GM18517 (cell line): ENCODE measurements at regions not wholly inside any gene's neighbourhood (a gene's known extent, or its start where the extent isn't known, plus 50 kb on each side); places are given as distances from the start of the nearest gene placed in this dataset.
"Not testable (repeated sequence)": the region's sequence is repeated elsewhere in the genome, so short reads cannot be mapped to it uniquely, and the experiment has no call there.

Source experiments
- ATAC-seq: cut with Tn5 transposase; IDR thresholded peaks from one replicate; pipeline ENCODE4 v1.9.1; 2021; ENCODE audit warnings: mild to moderate bottlenecking, moderate library complexity; ENCODE audit not compliant: unreplicated experiment

DNA sequence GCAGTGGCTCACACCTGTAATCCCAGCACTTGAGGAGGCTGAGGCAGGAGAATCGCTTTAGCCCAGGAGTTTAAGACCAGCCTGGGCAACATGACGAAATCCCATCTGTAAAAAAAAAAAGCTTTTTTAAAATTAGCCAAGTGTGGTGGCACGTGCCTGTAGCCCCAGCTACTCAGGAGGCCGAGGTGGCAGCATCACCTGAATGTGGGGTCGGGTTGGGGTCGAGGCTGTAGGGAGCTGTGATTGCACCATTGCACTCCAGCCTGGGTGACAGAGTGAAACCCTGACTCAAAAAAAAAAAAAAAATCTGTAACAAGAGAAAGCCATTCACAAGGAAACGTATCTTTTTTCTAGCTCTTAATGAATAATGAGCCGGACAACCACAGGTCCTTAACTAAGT, 74.7 kb upstream of the DLG1 start:
- ATAC-seq, result no peak

- ATAC-seq, result no peak
These were observed 73.7 kb upstream of the DLG1 start for GRCh38 chr3:197372047-197372661.

GRCh38 chr3:197371591-197372046, 73.2 kb upstream of the DLG1 start:
- no peak for ATAC-seq

- ATAC-seq, result no peak
These were observed 71.1 kb upstream of the DLG1 start for GRCh38 chr3:197369545-197369944.

DNA sequence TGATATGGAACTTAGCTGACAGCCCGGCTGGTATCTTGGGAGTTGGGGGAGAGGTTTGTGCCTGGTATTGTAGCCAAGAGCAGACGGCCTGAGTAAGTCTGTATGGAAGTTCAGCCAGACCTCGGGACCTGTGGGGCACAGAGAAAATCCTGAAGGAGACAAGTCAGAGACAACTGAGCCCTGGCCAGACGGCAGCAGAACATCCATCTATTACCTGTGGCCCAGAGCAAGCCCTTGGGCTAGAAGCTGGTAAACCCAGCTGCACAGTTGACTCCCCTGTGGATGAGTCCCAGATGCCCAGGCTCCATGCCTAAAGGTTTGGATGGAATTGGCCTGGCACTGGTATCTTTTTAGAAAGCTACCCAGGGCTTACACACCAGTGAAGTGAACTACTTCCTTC, 70.4 kb upstream of the DLG1 start:
- no peak for ATAC-seq

DNA sequence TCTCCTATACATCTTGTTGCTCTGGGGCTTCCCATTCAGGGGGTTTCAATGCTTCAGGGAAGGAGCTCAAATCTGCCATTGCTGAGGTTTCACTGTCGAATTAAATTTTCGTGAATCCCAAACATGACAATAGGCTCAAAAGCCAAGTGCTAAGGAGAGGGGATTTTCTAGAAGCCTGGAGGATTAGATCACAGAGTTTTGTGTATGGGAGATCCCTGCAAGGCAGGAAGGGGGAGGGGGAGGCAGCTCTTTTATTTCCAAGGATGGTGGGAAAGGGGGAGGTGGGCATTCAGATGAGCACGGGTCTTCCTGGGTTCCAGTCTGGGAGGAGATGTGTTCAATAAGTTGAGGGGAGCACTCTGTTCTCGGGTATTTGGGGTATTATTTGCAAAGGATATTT, 69.9 kb upstream of the DLG1 start:
- no peak for ATAC-seq

GRCh38 chr3:197367081-197367780, 68.8 kb upstream of the DLG1 start:
- no peak for ATAC-seq

GRCh38 chr3:197366301-197367044, 68.1 kb upstream of the DLG1 start:
- no peak for ATAC-seq

DNA sequence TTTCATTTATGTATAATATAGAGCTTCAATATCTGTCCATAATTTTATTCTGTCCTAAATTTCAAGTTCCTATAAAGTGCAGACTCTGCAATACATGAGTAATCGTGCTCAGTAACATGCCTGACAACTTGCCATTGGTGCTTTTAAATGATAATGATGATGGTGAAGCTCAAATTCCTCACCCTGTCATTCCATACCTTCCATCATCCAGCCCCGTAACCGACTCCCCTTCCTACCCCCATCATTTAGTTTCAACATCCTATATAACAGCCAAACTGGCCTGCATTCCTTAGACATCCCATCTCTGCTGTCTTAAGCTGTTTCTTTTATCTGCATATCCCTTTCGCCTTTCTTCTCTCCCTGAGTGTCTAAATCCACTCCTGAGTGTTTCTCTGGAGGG, 67.2 kb upstream of the DLG1 start:
- ATAC-seq, result no peak

DNA sequence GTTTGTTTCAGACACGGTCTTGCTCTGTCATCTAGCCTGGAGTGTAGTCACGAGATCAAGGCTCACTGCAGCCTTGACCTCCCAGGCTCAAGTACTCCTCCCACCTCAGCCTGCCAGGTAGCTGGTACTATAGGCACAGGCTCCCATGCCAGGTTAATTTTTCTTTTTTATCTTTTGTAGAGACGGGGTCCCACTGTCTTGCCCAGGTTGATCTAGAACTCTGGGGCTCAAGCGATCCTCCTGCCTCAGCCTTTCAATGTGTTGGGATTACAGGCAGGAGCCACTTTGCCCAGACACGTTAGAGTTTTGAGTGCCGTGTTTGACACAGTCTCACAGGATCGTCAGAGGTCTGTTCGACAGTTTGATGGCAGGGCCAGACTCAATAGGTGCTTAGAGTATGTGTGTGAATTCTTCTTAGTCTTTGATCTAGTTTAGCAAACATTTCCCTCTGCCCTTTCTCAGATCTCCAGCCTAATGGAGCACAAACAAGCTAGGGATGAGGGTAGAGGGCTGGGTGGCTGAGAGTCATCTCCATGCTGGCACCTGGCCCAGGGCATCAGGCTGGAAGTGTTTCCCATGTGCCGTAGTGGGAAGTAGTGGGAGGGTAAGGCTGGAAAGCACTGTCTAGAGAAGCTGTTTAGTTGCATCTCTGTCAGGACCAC, 66.1 kb upstream of the DLG1 start:
- ATAC-seq, result no peak

DNA sequence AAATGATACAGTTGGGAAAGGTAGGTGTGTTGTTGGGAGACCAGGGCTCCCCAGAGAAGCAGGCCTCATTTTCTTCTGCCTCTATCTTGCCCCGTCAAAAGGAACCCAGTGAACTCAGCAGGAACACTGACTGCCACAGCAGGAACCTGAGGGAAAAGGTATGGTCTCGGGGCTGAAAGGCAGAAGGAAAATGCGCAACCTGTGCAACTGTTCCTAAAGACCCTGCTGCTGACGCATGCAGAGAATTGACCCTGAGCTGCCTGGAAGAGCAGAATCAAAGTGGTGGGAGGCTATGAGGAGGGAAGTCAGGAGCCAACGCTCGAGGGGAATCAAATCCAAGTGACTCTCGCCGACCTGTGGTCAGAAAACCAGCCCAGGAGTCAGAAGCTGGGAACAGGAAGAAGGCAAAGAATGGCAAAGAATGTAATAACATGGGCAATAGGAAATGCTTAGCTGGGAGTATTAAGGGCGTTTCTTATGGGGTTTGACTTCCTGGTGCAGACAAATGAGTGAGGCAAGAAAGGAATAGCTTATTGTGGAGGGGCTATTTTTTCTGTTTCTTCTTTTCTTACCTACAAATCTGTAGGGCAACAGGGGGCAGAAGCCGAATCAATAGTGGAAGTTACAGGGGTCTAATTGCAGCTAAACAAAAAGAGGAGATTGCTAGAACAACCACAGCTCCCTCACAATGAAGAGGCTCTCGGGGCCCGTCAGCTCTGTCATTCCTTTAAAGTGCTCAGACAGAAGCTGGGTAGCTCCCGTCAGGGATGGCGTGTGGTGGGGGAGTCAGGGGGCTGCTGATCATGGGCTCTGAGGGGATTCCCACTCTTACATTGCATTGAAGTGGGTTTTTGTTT, 65.4 kb upstream of the DLG1 start:
- no peak for ATAC-seq

DNA sequence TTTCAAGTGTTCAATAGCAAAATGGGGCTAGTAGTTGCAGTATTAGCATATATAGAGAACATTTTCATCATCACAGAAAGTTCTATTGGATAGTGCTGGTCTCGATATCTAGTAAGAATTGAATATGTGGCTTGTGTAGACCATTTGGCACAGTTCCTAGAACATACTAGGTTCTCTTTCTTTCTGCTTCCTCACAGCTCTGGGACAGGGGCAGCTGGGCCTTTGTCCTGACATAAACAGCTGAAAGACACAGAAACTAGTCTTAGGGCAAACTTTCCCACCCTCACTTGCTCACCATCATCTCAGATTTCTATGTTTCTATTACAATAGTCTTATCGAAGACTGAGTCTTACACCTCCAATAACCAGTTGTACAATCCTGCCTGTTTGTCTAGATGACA, 63.7 kb upstream of the DLG1 start:
- no peak for ATAC-seq

- ATAC-seq, result not testable (repeated sequence)
These were observed 61.7 kb upstream of the DLG1 start for GRCh38 chr3:197360095-197360494.

DNA sequence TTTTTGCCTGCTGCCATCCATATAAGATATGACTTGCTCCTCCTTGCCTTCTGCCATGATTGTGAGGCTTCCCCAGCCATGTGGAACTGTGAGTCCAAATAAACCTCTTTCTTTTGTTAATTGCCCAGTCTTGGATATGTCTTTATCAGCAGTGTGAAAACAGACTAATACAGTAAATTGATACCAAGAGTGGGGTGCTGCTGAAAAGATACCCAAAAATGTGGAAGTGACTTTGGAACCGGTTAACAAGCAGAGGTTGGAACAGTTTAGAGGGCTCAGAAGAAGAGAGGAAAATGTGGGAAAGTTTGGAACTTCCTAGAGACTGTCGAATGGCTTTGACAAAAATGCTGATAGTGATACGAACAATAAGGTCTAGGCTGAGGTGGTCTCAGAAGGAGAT, 61.1 kb upstream of the DLG1 start:
- ATAC-seq, result not testable (repeated sequence)

- ATAC-seq, result no peak
These were observed 58.3 kb upstream of the DLG1 start for GRCh38 chr3:197356741-197357140.

GRCh38 chr3:197356275-197356674, 57.9 kb upstream of the DLG1 start:
- no peak for ATAC-seq

DNA sequence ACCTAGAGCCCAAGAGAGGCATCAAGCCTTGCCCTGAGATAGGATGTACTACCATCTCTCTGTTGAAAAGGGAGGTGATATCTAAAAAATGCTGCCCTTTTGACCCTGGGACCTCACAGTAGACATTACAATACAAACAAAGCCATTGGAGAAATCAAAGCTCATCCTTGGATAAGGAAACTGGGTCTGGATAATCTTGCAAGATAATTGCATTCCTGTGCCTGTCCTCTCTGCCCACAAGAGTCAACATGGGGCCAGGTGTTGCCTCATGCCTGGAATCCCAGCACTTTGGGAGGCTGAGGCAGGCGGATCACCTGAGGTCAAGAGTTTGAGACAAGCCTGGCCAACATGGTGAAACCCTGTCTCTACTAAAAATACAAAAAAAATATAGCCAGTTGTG, 57.3 kb upstream of the DLG1 start:
- no peak for ATAC-seq

GRCh38 chr3:197354568-197355001, 56.2 kb upstream of the DLG1 start:
- ATAC-seq, result no peak

DNA sequence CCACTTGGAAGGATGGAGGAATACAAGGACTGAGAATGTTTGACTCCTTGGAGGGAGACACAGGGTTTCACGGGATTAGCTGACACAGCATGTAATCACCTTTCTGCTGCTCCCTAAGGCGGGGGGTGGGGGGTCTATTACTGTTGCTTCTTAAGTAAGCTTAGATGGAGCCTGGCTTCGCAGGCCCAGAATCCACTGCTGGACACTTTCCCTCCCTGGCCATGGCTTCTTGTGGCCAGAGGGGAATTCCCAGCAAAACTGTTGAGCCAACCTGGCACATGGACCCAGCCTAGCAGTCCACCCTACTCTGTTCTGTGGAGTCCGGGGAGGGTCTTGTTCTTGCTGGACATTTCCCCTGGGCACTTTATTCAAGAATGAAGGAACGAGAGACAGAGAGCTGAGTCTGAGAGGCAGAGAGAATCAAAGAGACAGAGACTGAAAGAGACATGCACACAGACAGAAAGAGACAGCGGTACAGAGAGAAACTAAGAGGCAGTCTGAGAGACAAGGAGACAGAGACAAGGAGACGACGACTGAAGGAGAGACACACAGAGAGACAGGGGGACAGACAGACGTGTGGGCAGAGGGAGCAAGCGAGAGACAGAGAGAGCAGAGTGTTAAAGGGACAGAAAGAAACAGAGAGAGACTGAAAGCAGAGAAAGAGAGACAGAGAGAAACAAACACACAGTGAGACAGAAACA, 55.6 kb upstream of the DLG1 start:
- ATAC-seq, result no peak
